IMR-90 (cell line): ENCODE measurements at regions not wholly inside any gene's neighbourhood (a gene's known extent, or its start where the extent isn't known, plus 50 kb on each side); places are given as distances from the start of the nearest gene placed in this dataset.
A peak's percentile ranks its signal among the peaks of the same experiment; 100 is the strongest.

Source experiments
- ATAC-seq: fragments of 200-7000 bp; cut with Tn5 transposase; 2 replicates; pipeline ENCODE4 v1.9.1; 2020; ENCODE audit warnings: low read depth, mild to moderate bottlenecking, moderate library complexity
- BruUV-seq: library from RNA; stranded (reverse); fragments of 400-500 nt; replicated peaks from 2 replicates; lab custom pipeline; 2021; lab: Mats Ljungman, UMichigan
- CTCF ChIA-PET: fragments of 300-600 bp; formaldehyde crosslinking; extraction: SDS; loops from one replicate; lab custom pipeline; 2021; ENCODE audit warnings: antibody characterized with exemption; lab: Yijun Ruan, JAX
- POLR2A ChIA-PET: fragments of 300-600 bp; sonication (Branson Sonifier 250); formaldehyde crosslinking; loops from one replicate; lab custom pipeline; 2022; ENCODE audit warnings: antibody characterized with exemption; ENCODE audit not compliant: unreplicated experiment; lab: Charles Lee
- DNase-seq: peaks from one replicate; pipeline ENCODE4 v3.0.0; 2013
- H2AFZ ChIP-seq: replicated peaks from 2 replicates; pipeline ENCODE3; 2013; ENCODE audit warnings: low read length, mild to moderate bottlenecking; ENCODE audit not compliant: poor library complexity
- H2AK5ac ChIP-seq: 2 replicates; pipeline ENCODE4 v1.6.1; 2013; ENCODE audit warnings: low read depth, low read length, inconsistent platforms
- H2AK9ac ChIP-seq: replicated peaks from 2 replicates; pipeline ENCODE3; 2013; ENCODE audit warnings: mild to moderate bottlenecking, low read depth, low read length, moderate library complexity; ENCODE audit not compliant: poor library complexity
- H2BK120ac ChIP-seq: 2 replicates; pipeline ENCODE4 v1.6.1; 2013; ENCODE audit warnings: low read depth, low read length, inconsistent platforms
- H2BK15ac ChIP-seq: 3 replicates; pipeline ENCODE4 v1.6.1; 2013; ENCODE audit warnings: low read depth, low read length, inconsistent platforms
- H2BK20ac ChIP-seq: 2 replicates; pipeline ENCODE4 v1.6.1; 2013; ENCODE audit warnings: low read depth, mild to moderate bottlenecking, inconsistent platforms, low read length, moderate library complexity
- H2BK5ac ChIP-seq: 2 replicates; pipeline ENCODE4 v1.6.1; 2013; ENCODE audit warnings: mild to moderate bottlenecking, low read depth, low read length, inconsistent platforms; ENCODE audit not compliant: poor library complexity, severe bottlenecking
- H3K14ac ChIP-seq: replicated peaks from 2 replicates; pipeline ENCODE4 v1.6.1; 2013; ENCODE audit warnings: low read depth, low read length, inconsistent platforms
- H3K18ac ChIP-seq: 2 replicates; pipeline ENCODE4 v1.6.1; 2013; ENCODE audit warnings: low read depth, low read length, control low read depth
- H3K23ac ChIP-seq: 2 replicates; pipeline ENCODE4 v1.6.1; 2013; ENCODE audit warnings: low read depth, low read length, inconsistent platforms
- H3K27ac ChIP-seq: 2 replicates; pipeline ENCODE4 v1.5.1; 2013; ENCODE audit warnings: mild to moderate bottlenecking, control low read depth, low read length; ENCODE audit not compliant: insufficient read depth
- H3K27me3 ChIP-seq: 2 replicates; pipeline ENCODE4 v1.6.1; 2013; ENCODE audit warnings: low read length; ENCODE audit not compliant: control insufficient read depth, insufficient read depth
- H3K36me3 ChIP-seq: 2 replicates; pipeline ENCODE4 v1.6.1; 2013; ENCODE audit warnings: low read length, mixed read lengths; ENCODE audit not compliant: control insufficient read depth, insufficient read depth
- H3K4ac ChIP-seq: 2 replicates; pipeline ENCODE4 v1.6.1; 2013; ENCODE audit warnings: low read depth, low read length, inconsistent platforms
- H3K4me1 ChIP-seq: 2 replicates; pipeline ENCODE4 v1.6.1; 2013; ENCODE audit warnings: low read length, mixed read lengths; ENCODE audit not compliant: control insufficient read depth, insufficient read depth
- H3K4me2 ChIP-seq: 2 replicates; pipeline ENCODE4 v1.6.1; 2013; ENCODE audit warnings: low read depth, mild to moderate bottlenecking, control low read depth, low read length, moderate library complexity
- H3K4me3 ChIP-seq: 2 replicates; pipeline ENCODE4 v1.5.1; 2013; ENCODE audit warnings: low read depth, mild to moderate bottlenecking, control low read depth, low read length, moderate library complexity; ENCODE audit not compliant: insufficient read depth
- H3K56ac ChIP-seq: 2 replicates; pipeline ENCODE4 v1.6.1; 2013; ENCODE audit warnings: low read length, inconsistent platforms; ENCODE audit not compliant: insufficient read depth; ENCODE audit errors: extremely low read depth
- H3K79me1 ChIP-seq, 2 experiments: 2 replicates each; pipeline ENCODE4 v1.6.1; 2013; ENCODE audit warnings: low read length in 2 of 2, inconsistent platforms in 1 of 2, low read depth in 1 of 2
- H3K9ac ChIP-seq: 2 replicates; pipeline ENCODE4 v1.6.1; 2013; ENCODE audit warnings: low read depth, low read length, control low read depth
- H3K9me1 ChIP-seq: 2 replicates; pipeline ENCODE4 v1.6.1; 2013; ENCODE audit warnings: low read length, inconsistent platforms; ENCODE audit not compliant: insufficient read depth
- H3K9me3 ChIP-seq: 2 replicates; pipeline ENCODE4 v1.6.1; 2013; ENCODE audit warnings: low read length; ENCODE audit not compliant: control insufficient read depth, insufficient read depth
- H4K20me1 ChIP-seq: 2 replicates; pipeline ENCODE4 v1.6.1; 2013; ENCODE audit warnings: low read length, inconsistent platforms; ENCODE audit not compliant: insufficient read depth
- H4K5ac ChIP-seq: 2 replicates; pipeline ENCODE4 v1.6.1; 2013; ENCODE audit warnings: mild to moderate bottlenecking, low read depth, low read length, control low read depth
- H4K8ac ChIP-seq, 2 experiments: 2 replicates each; pipeline ENCODE4 v1.6.1; 2013; ENCODE audit warnings: low read depth in 2 of 2, low read length in 2 of 2, control low read depth in 1 of 2, inconsistent platforms in 1 of 2
- H4K91ac ChIP-seq: 2 replicates; pipeline ENCODE4 v1.6.1; 2013; ENCODE audit warnings: low read depth, low read length, inconsistent platforms; ENCODE audit not compliant: insufficient read depth
- BHLHE40 ChIP-seq: fragments of 150-350 bp; IDR thresholded peaks from 2 replicates; pipeline ENCODE4 v1.6.1; 2016; ENCODE audit warnings: mild to moderate bottlenecking, low read depth, low read length
- CEBPB ChIP-seq: IDR thresholded peaks from 2 replicates; pipeline ENCODE4 v1.6.1; 2012; ENCODE audit warnings: low read depth, low read length, improper control_type of control experiment
- CHD1 ChIP-seq: IDR thresholded peaks from 2 replicates; pipeline ENCODE4 v1.6.1; 2012; ENCODE audit warnings: low read depth, low read length, improper control_type of control experiment
- CTCF ChIP-seq: conservative IDR thresholded peaks from 2 replicates; pipeline ENCODE4 v1.5.1; 2012; ENCODE audit warnings: mild to moderate bottlenecking, low read depth, low read length, improper control_type of control experiment
- ELK1 ChIP-seq: fragments of 150-350 bp; IDR thresholded peaks from 2 replicates; pipeline ENCODE4 v1.6.1; 2016; ENCODE audit warnings: low read depth, mild to moderate bottlenecking, low read length, moderate library complexity, borderline replicate concordance
- FOS ChIP-seq: fragments of 150-350 bp; IDR thresholded peaks from 2 replicates; pipeline ENCODE4 v1.6.1; 2016; ENCODE audit warnings: low read depth, low read length
- MAFK ChIP-seq: IDR thresholded peaks from 2 replicates; pipeline ENCODE4 v1.6.1; 2012; ENCODE audit warnings: low read depth, low read length, improper control_type of control experiment
- MAZ ChIP-seq: IDR thresholded peaks from 2 replicates; pipeline ENCODE4 v1.6.1; 2012; ENCODE audit warnings: low read depth, mild to moderate bottlenecking, low read length, improper control_type of control experiment, moderate library complexity, borderline replicate concordance
- MXI1 ChIP-seq: IDR thresholded peaks from 2 replicates; pipeline ENCODE4 v1.6.1; 2012; ENCODE audit warnings: low read depth, mild to moderate bottlenecking, low read length, moderate library complexity, borderline replicate concordance
- NFE2L2 ChIP-seq: fragments of 150-350 bp; IDR thresholded peaks from 2 replicates; pipeline ENCODE4 v1.6.1; 2016; ENCODE audit warnings: low read depth, mild to moderate bottlenecking, low read length
- POLR2A ChIP-seq: IDR thresholded peaks from 2 replicates; pipeline ENCODE4 v1.6.1; 2012; ENCODE audit warnings: mild to moderate bottlenecking, low read depth, low read length
- RCOR1 ChIP-seq: IDR thresholded peaks from 2 replicates; pipeline ENCODE4 v1.6.1; 2012; ENCODE audit warnings: mild to moderate bottlenecking, low read length, improper control_type of control experiment; ENCODE audit not compliant: insufficient replicate concordance
- RFX5 ChIP-seq: IDR thresholded peaks from 2 replicates; pipeline ENCODE4 v1.8.0; 2012; ENCODE audit warnings: low read depth, mild to moderate bottlenecking, low read length, moderate library complexity
- SMC3 ChIP-seq: fragments of 150-350 bp; IDR thresholded peaks from 2 replicates; pipeline ENCODE4 v1.6.1; 2016; ENCODE audit warnings: low read depth, mild to moderate bottlenecking, antibody characterized with exemption, low read length, moderate library complexity
- USF2 ChIP-seq: fragments of 150-350 bp; IDR thresholded peaks from 2 replicates; pipeline ENCODE4 v1.6.1; 2017; ENCODE audit warnings: mild to moderate bottlenecking, antibody characterized with exemption, low read length, low read depth
- WGBS, 2 experiments: methylation state at CpG; one replicate each; pipeline versions ENCODE4 v1.1.5 to v1.1.7; 2013; ENCODE audit warnings: missing lambda C conversion rate in 2 of 2; ENCODE audit not compliant: insufficient read length in 1 of 2; ENCODE audit errors: extremely low coverage in 2 of 2; 5-methylcytosine and 5-hydroxymethylcytosine counted together
- dilution Hi-C: fragments of 300-500 bp; cut with HindIII; formaldehyde crosslinking; loops from one replicate; pipeline ENCODE4 v1.14.3; 2018; ENCODE audit warnings: low sequenced_read_pairs; ENCODE audit not compliant: unreplicated experiment
- in situ Hi-C: fragments of 300-500 bp; cut with MboI; formaldehyde crosslinking; loops from 3 replicates; pipeline ENCODE4 v1.14.3; 2019; ENCODE audit warnings: low sequenced_read_pairs, inconsistent platforms, mixed read lengths
- intact Hi-C: fragments of 100-400 bp; cut with micrococcal nuclease; formaldehyde crosslinking; loops from 2 replicates; pipeline ENCODE4 v1.10.0; 2022

- Histone ChIP-seq H3K4me2 (no peak overlapping the region), H2BK5ac (no peak overlapping the region), H2BK120ac (peak overlapping the region; percentile 36; the same call in 1 of the 2 replicates), H2BK15ac (peak overlapping the region; percentile 61; the same call in 2 of the 3 replicates), H4K5ac (no peak overlapping the region), H3K9me1 (peaks cover 7% of the 10 kb centered on the region; the same call in 1 of the 2 replicates), H3K56ac (no peak overlapping the region), H2AK9ac (no peak overlapping the region), H3K27ac (no peak overlapping the region), H4K91ac (0 out of 2 replicates have a peak overlapping the region, but pooled peaks have one; percentile 11), H3K36me3 (no peaks in the 10 kb centered on the region), H3K27me3 (no peaks in the 10 kb centered on the region), H3K23ac (no peak overlapping the region), H3K4me3 (no peak overlapping the region), H3K4ac (peak overlapping the region; percentile 67), H4K20me1 (no peaks in the 10 kb centered on the region), H3K14ac (0 out of 2 replicates have a peak overlapping the region, but pooled peaks have one; percentile 61), H3K18ac (no peak overlapping the region; the same call in 1 of the 2 replicates), H2BK20ac (peak overlapping the region; percentile 22), H2AFZ (no peak overlapping the region), H3K9me3 (no peaks in the 10 kb centered on the region), H3K79me1 (0 out of 4 replicates have a peak, but pooled peaks cover 0 to 4% of the 10 kb centered on the region in 2 experiments), H2AK5ac (peak overlapping the region; percentile 61; the same call in 1 of the 2 replicates), H3K4me1 (peaks cover 7% of the 10 kb centered on the region), H3K9ac (no peak overlapping the region), H4K8ac (peak overlapping the region; percentile 27 to 42; a peak in 2 of 4 replicates)
- ChIA-PET POLR2A (no interaction called here), CTCF (interaction anchor here (0.7 kb wide), 1 partner anchor 260 kb away, joined by 3 read pairs; no protein-coding TSS in a partner anchor)
- DNase-seq (no peak), ATAC-seq (no peak)
- WGBS, 2 experiments = no CpG with 5 or more reads among the region's 6 CpGs
- dilution Hi-C loops = no loop called here
- intact Hi-C loops = no loop called here
- in situ Hi-C loops = no loop called here
- BruUV-seq = no TSS peak
- TF ChIP-seq CTCF (no peak), NFE2L2 (no peak), USF2 (no peak), CHD1 (no peak), BHLHE40 (no peak), SMC3 (no peak), RCOR1 (no peak), CEBPB (no peak), RFX5 (no peak), MAFK (no peak), MAZ (no peak), MXI1 (no peak), POLR2A (no peak), FOS (no peak), ELK1 (no peak)
Observed at GRCh38 chr6:80440496-80441115, 334.1 kb downstream of the BCKDHB start.
